ENCODE measurements at regions not wholly inside any gene's neighbourhood (a gene's known extent, or its start where the extent isn't known, plus 50 kb on each side); places are given as distances from the start of the nearest gene placed in this dataset.

DNA sequence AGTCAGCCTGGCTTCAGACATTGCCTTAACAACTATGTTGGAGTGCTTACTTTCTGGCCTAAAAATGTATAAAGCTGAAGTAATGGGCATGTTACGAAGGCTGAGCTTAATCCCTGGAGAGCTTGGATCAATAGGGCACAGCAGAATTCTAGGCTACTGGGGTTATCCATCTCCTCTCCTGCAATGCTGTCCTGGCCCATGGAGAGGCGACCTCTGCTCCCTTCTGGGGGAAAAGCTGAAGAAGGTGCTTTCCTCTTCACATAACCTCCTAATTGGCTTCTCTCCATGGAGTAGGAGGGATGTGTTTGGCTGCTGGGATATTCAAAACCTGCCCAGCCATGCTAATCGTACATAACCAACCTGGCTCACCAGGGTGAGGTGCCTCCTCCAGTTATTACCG, 403.5 kb downstream of the DMRT2 start:
- TF ChIP-seq, protein P1, sequence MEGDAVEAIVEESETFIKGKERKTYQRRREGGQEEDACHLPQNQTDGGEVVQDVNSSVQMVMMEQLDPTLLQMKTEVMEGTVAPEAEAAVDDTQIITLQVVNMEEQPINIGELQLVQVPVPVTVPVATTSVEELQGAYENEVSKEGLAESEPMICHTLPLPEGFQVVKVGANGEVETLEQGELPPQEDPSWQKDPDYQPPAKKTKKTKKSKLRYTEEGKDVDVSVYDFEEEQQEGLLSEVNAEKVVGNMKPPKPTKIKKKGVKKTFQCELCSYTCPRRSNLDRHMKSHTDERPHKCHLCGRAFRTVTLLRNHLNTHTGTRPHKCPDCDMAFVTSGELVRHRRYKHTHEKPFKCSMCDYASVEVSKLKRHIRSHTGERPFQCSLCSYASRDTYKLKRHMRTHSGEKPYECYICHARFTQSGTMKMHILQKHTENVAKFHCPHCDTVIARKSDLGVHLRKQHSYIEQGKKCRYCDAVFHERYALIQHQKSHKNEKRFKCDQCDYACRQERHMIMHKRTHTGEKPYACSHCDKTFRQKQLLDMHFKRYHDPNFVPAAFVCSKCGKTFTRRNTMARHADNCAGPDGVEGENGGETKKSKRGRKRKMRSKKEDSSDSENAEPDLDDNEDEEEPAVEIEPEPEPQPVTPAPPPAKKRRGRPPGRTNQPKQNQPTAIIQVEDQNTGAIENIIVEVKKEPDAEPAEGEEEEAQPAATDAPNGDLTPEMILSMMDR (IDR thresholded peaks at IDR 0.05; ENCODE audit: unreplicated experiment in 3 of 3): no peak
- H3K4me3 Mint-ChIP-seq: no peak overlapping the region
- no peak overlapping the region for H3K27ac Mint-ChIP-seq
- no peaks in the 10 kb centered on the region for H3K9me3 Mint-ChIP-seq
- no peaks in the 10 kb centered on the region for H3K27me3 Mint-ChIP-seq (ENCODE audit: low read depth)
- H3K36me3 Mint-ChIP-seq (ENCODE audit: low read depth): no peaks in the 10 kb centered on the region
- H3K4me1 Mint-ChIP-seq: no peaks in the 10 kb centered on the region

DNA sequence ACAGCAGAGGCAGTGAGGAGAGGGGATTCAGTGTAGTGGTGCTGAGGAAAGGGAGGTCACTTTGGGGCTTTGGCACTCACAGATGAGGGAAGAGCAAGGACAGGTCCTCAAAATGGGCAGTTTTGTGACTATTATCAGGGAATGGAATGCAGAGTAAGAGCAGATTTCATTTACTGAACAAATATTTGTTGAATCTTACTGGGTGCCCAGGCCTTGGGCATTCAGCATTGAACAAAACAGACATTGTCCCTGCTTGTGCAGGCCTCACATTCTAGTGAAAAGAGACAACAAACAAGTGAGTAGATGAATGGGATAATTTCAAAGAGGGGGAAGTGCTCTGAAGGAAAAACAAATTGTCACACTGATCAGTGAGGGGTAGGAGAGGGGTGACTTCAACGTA, 404.1 kb downstream of the DMRT2 start:
- TF ChIP-seq, protein P1 (IDR thresholded peaks at IDR 0.05; ENCODE audit: unreplicated experiment in 3 of 3): no peak
- H3K9me3 Mint-ChIP-seq: no peaks in the 10 kb centered on the region
- no peaks in the 10 kb centered on the region for H3K36me3 Mint-ChIP-seq (ENCODE audit: low read depth)
- no peaks in the 10 kb centered on the region for H3K4me1 Mint-ChIP-seq
- no peak overlapping the region for H3K27ac Mint-ChIP-seq
- no peaks in the 10 kb centered on the region for H3K27me3 Mint-ChIP-seq (ENCODE audit: low read depth)
- H3K4me3 Mint-ChIP-seq: no peak overlapping the region

DNA sequence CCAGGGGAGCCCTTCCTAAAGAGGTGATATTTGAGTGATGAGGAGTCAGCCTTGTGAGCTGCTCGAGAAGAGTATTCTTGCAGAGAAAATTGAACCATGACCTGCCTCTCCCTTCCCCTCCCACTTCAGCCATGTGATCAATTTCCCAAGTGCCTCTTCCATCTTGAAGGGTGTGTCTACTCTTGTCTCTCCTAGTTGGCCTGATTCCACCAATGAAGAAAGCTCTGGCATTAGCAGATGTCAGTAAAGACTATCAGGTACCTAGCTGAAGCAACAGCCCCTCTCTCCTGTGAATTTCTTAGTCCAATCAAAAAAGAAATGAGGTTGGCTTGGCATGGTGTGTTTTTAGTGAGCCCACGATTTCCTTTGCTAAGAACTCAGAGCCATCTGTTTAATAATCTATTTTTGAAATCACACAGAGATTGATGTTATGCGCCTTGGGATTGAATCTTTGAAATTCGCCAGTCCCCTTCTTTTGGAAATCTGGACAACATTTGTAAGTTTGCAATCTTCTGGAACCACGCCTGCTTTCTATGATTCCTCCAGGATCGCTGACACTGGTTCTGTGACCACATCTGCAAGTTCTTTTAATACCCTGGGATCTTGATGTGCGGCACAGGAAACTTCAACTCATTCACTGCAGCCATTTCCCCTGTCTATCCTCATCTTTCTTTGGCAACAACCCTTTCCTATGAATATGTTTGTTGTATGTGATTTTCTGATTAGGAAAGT, 404.6 kb downstream of the DMRT2 start:
- no peak overlapping the region for H3K4me3 Mint-ChIP-seq
- no peaks in the 10 kb centered on the region for H3K27me3 Mint-ChIP-seq (ENCODE audit: low read depth)
- H3K27ac Mint-ChIP-seq: no peak overlapping the region
- no peaks in the 10 kb centered on the region for H3K9me3 Mint-ChIP-seq
- H3K36me3 Mint-ChIP-seq (ENCODE audit: low read depth): no peaks in the 10 kb centered on the region
- TF ChIP-seq, protein P1 (IDR thresholded peaks at IDR 0.05; ENCODE audit: unreplicated experiment in 3 of 3): no peak
- H3K4me1 Mint-ChIP-seq: no peaks in the 10 kb centered on the region

DNA sequence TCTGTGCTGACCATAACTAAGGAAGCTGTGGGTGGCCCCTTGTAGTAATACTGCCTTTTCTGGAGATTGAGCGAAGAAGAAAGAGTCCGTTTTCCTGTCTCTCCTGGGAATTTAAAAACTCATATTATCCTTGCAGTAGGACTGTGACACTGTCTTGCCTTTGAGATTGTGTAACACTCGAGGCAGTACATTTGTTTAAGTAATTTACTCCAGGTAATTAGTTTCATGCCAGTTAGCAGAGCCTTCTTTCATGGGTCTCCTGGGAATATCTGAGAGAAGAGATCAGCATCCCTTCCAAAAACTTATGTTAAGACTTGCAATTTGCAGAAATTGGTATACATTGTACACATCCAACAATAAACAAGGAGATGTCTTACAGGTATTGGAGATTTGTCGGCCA, 405.6 kb downstream of the DMRT2 start:
- H3K4me3 Mint-ChIP-seq: no peak overlapping the region
- no peaks in the 10 kb centered on the region for H3K4me1 Mint-ChIP-seq
- H3K27me3 Mint-ChIP-seq (ENCODE audit: low read depth): no peaks in the 10 kb centered on the region
- no peak overlapping the region for H3K27ac Mint-ChIP-seq
- no peaks in the 10 kb centered on the region for H3K9me3 Mint-ChIP-seq
- TF ChIP-seq, protein P1 (IDR thresholded peaks at IDR 0.05; ENCODE audit: unreplicated experiment in 3 of 3): no peak
- no peaks in the 10 kb centered on the region for H3K36me3 Mint-ChIP-seq (ENCODE audit: low read depth)

DNA sequence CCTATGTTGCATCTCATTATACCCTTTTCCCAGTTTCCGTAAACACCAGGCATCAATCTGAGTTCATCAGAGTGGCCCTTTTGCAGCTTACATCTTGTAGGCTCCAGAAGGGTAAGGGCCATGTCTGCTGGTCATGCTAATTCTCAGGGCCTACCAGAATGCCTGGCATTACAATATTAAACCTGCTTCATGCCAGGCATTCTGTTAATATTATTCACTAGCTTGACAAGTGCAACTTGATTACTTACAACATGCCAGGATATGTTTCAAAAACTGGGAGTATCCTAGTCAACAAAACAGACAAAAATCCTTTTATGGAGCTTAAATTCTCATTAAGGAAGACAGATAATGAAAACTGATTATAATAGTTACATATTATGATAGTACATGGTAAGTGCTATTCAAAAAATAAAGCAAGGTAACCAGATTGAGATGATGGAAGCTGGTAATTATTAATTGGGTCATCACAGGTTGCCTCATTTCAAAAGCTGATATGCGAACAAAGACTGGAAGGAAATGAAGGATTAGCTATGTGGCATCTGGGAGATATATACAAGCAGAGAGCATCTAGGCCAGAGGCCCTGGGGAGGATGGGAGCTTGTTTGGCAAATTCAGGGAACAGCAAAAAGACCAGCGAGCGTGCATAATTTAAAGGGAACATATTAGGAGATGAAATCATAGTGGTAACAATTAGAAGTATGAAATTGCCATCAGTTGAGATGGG, 406.3 kb downstream of the DMRT2 start:
- H3K9me3 Mint-ChIP-seq: no peaks in the 10 kb centered on the region
- no peaks in the 10 kb centered on the region for H3K4me1 Mint-ChIP-seq
- TF ChIP-seq, protein P1 (IDR thresholded peaks at IDR 0.05; ENCODE audit: unreplicated experiment in 3 of 3): no peak
- H3K27ac Mint-ChIP-seq: no peak overlapping the region
- no peaks in the 10 kb centered on the region for H3K27me3 Mint-ChIP-seq (ENCODE audit: low read depth)
- H3K36me3 Mint-ChIP-seq (ENCODE audit: low read depth): no peaks in the 10 kb centered on the region
- H3K4me3 Mint-ChIP-seq: no peak overlapping the region

DNA sequence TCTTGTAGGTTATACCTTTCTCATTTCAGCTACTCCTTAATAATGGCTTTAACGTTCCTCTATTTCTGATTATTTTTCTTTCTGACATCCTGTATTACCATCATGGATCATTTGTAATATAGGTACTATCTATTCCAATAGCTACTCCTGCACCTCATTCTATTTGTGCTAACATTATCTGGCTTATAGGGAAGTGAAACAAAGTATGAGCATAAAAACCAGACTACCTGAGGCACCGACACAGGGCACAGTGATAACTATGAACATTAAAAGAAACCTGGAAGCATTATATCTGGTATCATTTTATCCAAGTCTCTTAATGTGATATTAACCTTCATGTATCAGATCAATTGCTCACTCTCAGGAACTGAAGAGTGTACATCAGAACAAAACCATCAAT, 407.3 kb downstream of the DMRT2 start:
- Mint-ChIP-seq H3K4me3 (no peak overlapping the region), H3K27me3 (ENCODE audit: low read depth) (no peaks in the 10 kb centered on the region), H3K9me3 (no peaks in the 10 kb centered on the region), H3K36me3 (ENCODE audit: low read depth) (no peaks in the 10 kb centered on the region), H3K4me1 (no peaks in the 10 kb centered on the region), H3K27ac (no peak overlapping the region)
- TF ChIP-seq, protein P1 (IDR thresholded peaks at IDR 0.05; ENCODE audit: unreplicated experiment in 3 of 3): no peak

Data from nephron (organoid).